ENCODE measurements at regions not wholly inside any gene's neighbourhood (a gene's known extent, or its start where the extent isn't known, plus 50 kb on each side); places are given as distances from the start of the nearest gene placed in this dataset.

- ATAC-seq: no peak
- peaks cover 0 to 14% of the 10 kb centered on the region in 2 experiments; a peak in 2 of 5 replicates for H3K27me3 ChIP-seq (ENCODE audit: control insufficient read depth in 2 of 2, insufficient read depth in 2 of 2, low read length in 2 of 2)
- no peak overlapping the region for H3K4me2 ChIP-seq (ENCODE audit: insufficient read depth, low read length)
- no TSS peak for BruUV-seq (replicated peaks)
- H3K4me3 ChIP-seq: no peak overlapping the region
- H3K9ac ChIP-seq (ENCODE audit: insufficient read depth in 1 of 2, low read depth in 2 of 2, low read length in 2 of 2): no peak overlapping the region
- in situ Hi-C loops (cut with MboI) (no loop called here), intact Hi-C loops (cut with micrococcal nuclease) (no loop called here)
- no peak for DNase-seq (ENCODE audit: extremely low read depth in 1 of 4, low spot score in 3 of 4)
- H3K27ac ChIP-seq (ENCODE audit: extremely low read depth, low read depth, low read length): no peak overlapping the region
- CTCF ChIA-PET (ENCODE audit: low intra/inter-chr PET ratio): no interaction called here
- no peak for FAIRE-seq
- 61% methylated on average over 10 of the region's 10 CpGs for WGBS (ENCODE audit: insufficient coverage, low coverage, missing lambda C conversion rate)
- H2AFZ ChIP-seq (ENCODE audit: low read depth, low read length): no peak overlapping the region
- POLR2A ChIA-PET: no interaction called here
- peaks cover 0 to 10% of the 10 kb centered on the region in 2 experiments; a peak in 3 of 5 replicates for H3K4me1 ChIP-seq (replicated peaks in 1 of 2; ENCODE audit: control insufficient read depth in 2 of 2, insufficient read depth in 2 of 2, low read length in 2 of 2)
- no peaks in the 10 kb centered on the region for H3K9me1 ChIP-seq (ENCODE audit: control insufficient read depth, insufficient read depth, low read length)
- no peaks in the 10 kb centered on the region for H3K9me3 ChIP-seq (replicated peaks; ENCODE audit: control insufficient read depth, insufficient read depth, low read depth, low read length)
- no peaks in the 10 kb centered on the region for H4K20me1 ChIP-seq (replicated peaks; ENCODE audit: control insufficient read depth, insufficient read depth, low read length)
- no peaks in the 10 kb centered on the region for H3K79me2 ChIP-seq (ENCODE audit: control insufficient read depth, insufficient read depth, low read length)
- TF ChIP-seq, protein P1, sequence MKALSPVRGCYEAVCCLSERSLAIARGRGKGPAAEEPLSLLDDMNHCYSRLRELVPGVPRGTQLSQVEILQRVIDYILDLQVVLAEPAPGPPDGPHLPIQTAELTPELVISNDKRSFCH (CRISPR knock-in tag; IDR thresholded peaks at IDR 0.05): no peak
- TF ChIP-seq, protein P1 (tag; IDR thresholded peaks at IDR 0.05): peak; percentile 87
- TF ChIP-seq RBFOX2 (IDR thresholded peaks at IDR 0.05; ENCODE audit: low read depth, low read length): no peak
- TF ChIP-seq NR4A1 (CRISPR knock-in tag; IDR thresholded peaks at IDR 0.05): no peak
- peak; percentile 60; the same call in 1 of the 2 replicates for TF ChIP-seq NR4A1 (tag; IDR thresholded peaks at IDR 0.05)
- TF ChIP-seq CEBPG (CRISPR knock-in tag; IDR thresholded peaks at IDR 0.05): no peak
- no peak for TF ChIP-seq CEBPG (tag; conservative IDR thresholded peaks at IDR 0.05 in 1 of 2, IDR thresholded peaks at IDR 0.05 in 1 of 2)
- 0 out of 2 replicates have a peak, but pooled peaks have one; percentile 20 for TF ChIP-seq GTF2A2 (tag; IDR thresholded peaks at IDR 0.05)
- TF ChIP-seq ZNF592 (IDR thresholded peaks at IDR 0.05): peak; percentile 45; the same call in 1 of the 2 replicates
- TF ChIP-seq MLLT1 (IDR thresholded peaks at IDR 0.05): no peak
- no peak for TF ChIP-seq GATAD2A (IDR thresholded peaks at IDR 0.05)
- TF ChIP-seq BCLAF1 (IDR thresholded peaks at IDR 0.05; ENCODE audit: borderline replicate concordance in 1 of 2, control insufficient read depth in 1 of 2, low read depth in 2 of 2, low read length in 1 of 2): no peak
- TF ChIP-seq TEAD1 (CRISPR knock-in tag; IDR thresholded peaks at IDR 0.05): peak in 1 of 2 experiments; percentile 45; a peak in 1 of 4 replicates
- no peaks in the 10 kb centered on the region for H3K36me3 ChIP-seq (ENCODE audit: control insufficient read depth, insufficient read depth, low read length)
Observed at GRCh38 chrX:39899059-39899458, 198.7 kb downstream of the BCOR start.
